NCI-H524 treated with DMSO at 0.1 percent for 48 hours (cell line): ENCODE measurements at regions not wholly inside any gene's neighbourhood (a gene's known extent, or its start where the extent isn't known, plus 50 kb on each side); places are given as distances from the start of the nearest gene placed in this dataset.
"Not testable (repeated sequence)": the region's sequence is repeated elsewhere in the genome, so short reads cannot be mapped to it uniquely, and the experiment has no call there.

Experiments used
- DNase-seq: peaks from one replicate; lab custom pipeline; 2025; lab: John Stamatoyannopoulos, UW

- DNase-seq: no peak
Measured at GRCh38 chr22:48761546-48761945, 1066.1 kb downstream of the BRD1 start.

GRCh38 chr22:48760481-48761390 lies 1066.9 kb downstream of the BRD1 start:
- no peak for DNase-seq

GRCh38 chr22:48758881-48759875 lies 1068.5 kb downstream of the BRD1 start:
- DNase-seq: no peak

GRCh38 chr22:48757985-48758561 lies 1069.6 kb downstream of the BRD1 start:
- no peak for DNase-seq

- no peak for DNase-seq
Measured at GRCh38 chr22:48757581-48757980, 1070.1 kb downstream of the BRD1 start.

- not testable (repeated sequence) for DNase-seq
Measured at GRCh38 chr22:48757135-48757534, 1070.5 kb downstream of the BRD1 start.

DNA sequence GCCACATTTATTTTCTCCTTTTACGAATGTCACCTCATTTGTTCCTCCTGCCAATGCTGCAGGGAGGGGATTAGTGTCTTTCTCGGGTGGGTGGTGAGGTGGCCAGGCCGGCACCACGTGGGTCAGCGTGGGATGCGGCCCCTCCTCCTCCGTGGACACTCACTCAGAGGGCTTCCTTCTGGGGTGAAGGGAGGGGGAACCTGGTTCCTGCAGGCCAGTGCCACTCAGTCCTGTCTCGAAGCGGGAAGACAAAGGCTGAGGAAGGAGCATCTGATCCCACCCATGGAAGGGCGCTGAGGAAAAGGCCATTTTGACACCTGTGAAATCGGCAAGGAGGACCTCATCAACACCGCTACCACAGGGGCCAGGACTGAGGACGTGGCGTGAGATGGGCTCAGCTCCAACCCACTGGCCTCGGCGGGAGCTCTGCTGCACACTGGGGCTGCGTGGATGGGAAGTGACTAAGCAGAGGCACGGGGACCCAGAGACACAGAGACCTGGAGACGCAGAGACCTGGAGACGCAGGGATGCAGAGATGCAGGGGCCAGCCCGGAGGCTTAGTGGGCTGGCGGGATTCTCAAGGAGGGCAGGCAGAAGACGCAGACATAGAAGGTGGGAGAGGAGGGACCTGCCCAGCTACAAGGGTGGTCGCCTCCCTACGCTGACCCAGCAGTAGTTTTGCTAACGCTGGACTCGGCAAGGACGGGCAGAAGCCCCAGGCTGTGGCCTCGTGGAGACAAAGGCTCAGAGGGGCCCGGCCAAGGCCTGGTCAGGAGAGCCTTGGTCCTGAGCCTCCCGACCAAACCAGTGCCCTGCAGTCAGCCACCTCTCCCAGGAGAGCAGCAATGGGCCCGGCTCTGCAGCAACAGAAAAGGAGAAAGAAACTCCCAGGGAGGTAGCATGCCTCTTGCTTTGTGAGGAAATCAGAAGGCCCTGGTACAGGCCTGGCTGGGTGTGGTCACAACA lies 1071.2 kb downstream of the BRD1 start:
- no peak for DNase-seq

- no peak for DNase-seq
Measured at GRCh38 chr22:48755059-48755949, 1072.4 kb downstream of the BRD1 start.

- DNase-seq: no peak
Measured at GRCh38 chr22:48754611-48755058, 1073.0 kb downstream of the BRD1 start.

- no peak for DNase-seq
Measured at GRCh38 chr22:48753752-48754517, 1073.7 kb downstream of the BRD1 start.

DNA sequence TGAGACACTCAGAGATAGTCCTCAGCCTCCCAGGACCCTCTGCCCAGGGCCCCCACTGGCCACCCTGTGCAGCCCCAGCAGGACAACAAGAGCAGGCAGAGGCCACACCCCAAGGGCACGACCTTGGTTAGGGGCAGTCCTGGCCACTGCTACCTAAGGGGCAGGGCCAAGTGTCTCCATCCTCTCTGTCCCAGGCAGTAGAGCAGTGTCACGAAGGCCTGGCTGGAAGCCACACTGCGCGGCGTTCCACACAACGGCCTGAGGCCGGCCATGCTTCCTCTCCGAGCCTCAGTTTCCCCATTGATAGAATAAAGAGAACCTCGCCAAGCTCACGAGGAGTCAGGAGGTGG lies 1074.3 kb downstream of the BRD1 start:
- no peak for DNase-seq

DNA sequence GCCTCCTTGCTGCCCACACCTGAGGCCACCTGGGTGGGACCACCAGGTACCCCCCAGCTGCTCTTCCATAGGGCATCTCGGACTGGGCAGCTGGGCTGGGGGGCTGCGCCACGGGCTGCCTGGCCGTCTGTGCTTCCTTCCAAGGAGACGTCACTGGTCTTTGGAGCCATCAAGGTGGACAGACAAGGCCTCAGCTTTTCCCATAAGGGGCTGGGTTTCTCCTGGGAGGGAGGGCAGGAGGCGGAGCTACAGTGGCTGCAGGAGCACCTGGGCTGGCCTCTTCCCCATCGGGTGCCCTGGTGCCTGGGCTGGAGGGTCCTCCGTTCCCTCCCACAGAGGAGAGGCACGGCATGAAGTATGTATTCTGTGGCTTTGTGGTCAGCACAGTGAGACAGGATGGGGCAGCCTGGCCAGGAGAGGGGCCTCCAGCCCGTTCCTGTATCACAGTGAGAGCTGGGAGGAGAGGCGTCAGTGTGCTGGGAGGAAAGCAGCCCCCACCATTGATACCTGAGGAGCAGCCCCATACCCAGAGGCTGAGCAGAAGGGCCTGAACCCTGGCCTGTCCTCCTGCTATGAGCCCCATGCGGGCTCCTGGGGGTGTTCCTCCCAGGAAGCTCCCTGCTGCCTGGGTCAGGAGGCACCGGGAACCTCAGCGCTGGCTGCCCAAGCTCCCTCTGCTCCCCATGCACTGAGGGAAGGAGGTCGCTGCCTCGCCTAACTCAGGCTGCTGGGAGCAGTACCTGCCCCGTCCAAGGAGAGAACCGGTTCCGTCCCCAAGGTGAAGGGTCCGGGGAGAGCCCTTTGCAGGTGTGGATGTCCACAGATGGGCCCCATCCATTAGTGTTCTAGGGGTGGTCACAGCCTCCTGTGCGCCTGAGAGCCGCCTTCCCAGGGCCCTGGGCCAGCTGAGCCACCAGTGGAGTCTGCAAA lies 1075.0 kb downstream of the BRD1 start:
- DNase-seq: no peak

GRCh38 chr22:48751539-48752437 lies 1075.9 kb downstream of the BRD1 start:
- DNase-seq: no peak

GRCh38 chr22:48750826-48751440 lies 1076.7 kb downstream of the BRD1 start:
- DNase-seq: no peak

DNA sequence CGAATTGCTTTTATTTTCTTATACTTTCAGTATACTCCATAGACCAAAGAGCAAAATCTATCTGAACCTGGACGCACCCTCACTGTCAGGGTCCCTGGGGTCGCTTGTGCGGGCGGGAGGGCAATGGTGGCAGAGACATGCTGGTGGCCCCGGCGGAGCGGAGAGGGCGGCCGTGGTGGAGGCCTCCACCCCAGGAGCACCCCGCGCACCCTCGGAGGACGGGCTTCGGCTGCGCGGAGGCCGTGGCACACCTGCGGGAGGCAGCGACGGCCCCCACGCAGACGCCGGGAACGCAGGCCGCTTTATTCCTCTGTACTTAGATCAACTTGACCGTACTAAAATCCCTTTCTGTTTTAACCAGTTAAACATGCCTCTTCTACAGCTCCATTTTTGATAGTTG lies 1077.4 kb downstream of the BRD1 start:
- no peak for DNase-seq

DNA sequence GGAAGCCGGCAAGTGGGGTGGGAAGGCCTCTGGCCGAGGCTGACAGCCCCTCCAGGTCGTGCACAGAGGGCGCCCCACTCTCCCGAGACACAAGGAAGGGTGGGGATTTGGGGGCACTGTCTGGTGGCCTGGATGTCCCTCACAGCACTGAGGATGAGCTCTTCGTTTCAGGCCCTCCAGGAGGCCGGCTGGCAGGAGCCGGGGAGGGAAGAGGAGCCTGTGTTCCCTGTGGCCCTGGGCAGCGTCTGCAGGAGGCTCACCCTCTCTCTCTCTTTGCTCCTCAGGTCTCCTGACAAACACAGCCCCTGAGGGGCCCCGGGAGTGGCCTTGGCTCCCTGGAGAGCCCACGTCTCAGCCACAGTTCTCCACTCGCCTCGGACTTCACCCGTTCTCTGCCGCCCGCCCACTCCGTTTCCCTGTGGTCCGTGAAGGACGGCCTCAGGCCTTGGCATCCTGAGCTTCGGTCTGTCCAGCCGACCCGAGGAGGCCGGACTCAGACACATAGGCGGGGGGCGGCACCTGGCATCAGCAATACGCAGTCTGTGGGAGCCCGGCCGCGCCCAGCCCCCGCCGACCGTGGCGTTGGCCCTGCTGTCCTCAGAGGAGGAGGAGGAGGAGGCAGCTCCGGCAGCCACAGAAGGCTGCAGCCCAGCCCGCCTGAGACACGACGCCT lies 1078.0 kb downstream of the BRD1 start:
- DNase-seq: no peak
